Natural killer cell (primary cell): ENCODE measurements at regions not wholly inside any gene's neighbourhood (a gene's known extent, or its start where the extent isn't known, plus 50 kb on each side); places are given as distances from the start of the nearest gene placed in this dataset.

ENCODE experiments used
- ATAC-seq, 3 donors: fragments of 150-1000 bp in 2 of 3; fragments of 200-7000 bp in 1 of 3; cut with Tn5 transposase; 1 replicate in 1 of 3; 2 replicates in 2 of 3; pipeline ENCODE4 v1.10.0; 2021; ENCODE audit warnings: mild to moderate bottlenecking in 2 of 3, moderate library complexity in 2 of 3
- DNase-seq, 2 donors: peaks; one replicate each; pipeline versions ENCODE4 v3.0.0 to v3.0.0-alpha.2; 2013 to 2021; ENCODE audit warnings: mixed read lengths in 1 of 2
- H3K27ac ChIP-seq: one replicate; pipeline ENCODE4 v1.5.1; 2013; ENCODE audit warnings: mild to moderate bottlenecking, low read length
- H3K27me3 ChIP-seq: one replicate; pipeline ENCODE4 v1.6.1; 2013; ENCODE audit warnings: low read length; ENCODE audit not compliant: control insufficient read depth, insufficient read depth
- H3K36me3 ChIP-seq: one replicate; pipeline ENCODE4 v1.6.1; 2013; ENCODE audit warnings: low read length; ENCODE audit not compliant: control insufficient read depth, insufficient read depth
- H3K4me1 ChIP-seq: one replicate; pipeline ENCODE4 v1.6.1; 2013; ENCODE audit warnings: low read length; ENCODE audit not compliant: control insufficient read depth, insufficient read depth
- H3K4me3 ChIP-seq: one replicate; pipeline ENCODE4 v1.5.1; 2013; ENCODE audit warnings: low read length
- H3K9me3 ChIP-seq: one replicate; pipeline ENCODE4 v1.6.1; 2013; ENCODE audit warnings: low read length; ENCODE audit not compliant: control insufficient read depth, insufficient read depth
- H3K27ac Mint-ChIP-seq, 2 donors: one replicate each; pipeline ENCODE4 v1.8.0; 2022; ENCODE audit warnings: mild to moderate bottlenecking in 2 of 2, mixed read lengths in 2 of 2, moderate library complexity in 1 of 2
- H3K27me3 Mint-ChIP-seq, 2 donors: one replicate each; pipeline ENCODE4 v1.8.0; 2022; ENCODE audit warnings: low read depth in 2 of 2, mixed read lengths in 2 of 2
- H3K36me3 Mint-ChIP-seq: one replicate; pipeline ENCODE4 v1.8.0; 2022; ENCODE audit warnings: mixed read lengths
- H3K4me1 Mint-ChIP-seq, 2 donors: one replicate each; pipeline ENCODE4 v1.8.0; 2022; ENCODE audit warnings: mixed read lengths in 2 of 2
- H3K4me3 Mint-ChIP-seq: one replicate; pipeline ENCODE4 v1.8.0; 2022; ENCODE audit warnings: mild to moderate bottlenecking, moderate library complexity, mixed read lengths
- H3K9me3 Mint-ChIP-seq, 2 donors: one replicate each; pipeline ENCODE4 v1.8.0; 2022; ENCODE audit warnings: mixed read lengths in 2 of 2
- CTCF ChIP-seq: fragments of 200-600 bp; IDR thresholded peaks from one replicate; pipeline ENCODE4 v1.8.0; 2022; ENCODE audit warnings: antibody characterized with exemption
- WGBS: methylation state at CpG from one replicate; pipeline ENCODE4 v1.1.7; 2013; ENCODE audit warnings: missing lambda C conversion rate; ENCODE audit not compliant: insufficient coverage; 5-methylcytosine and 5-hydroxymethylcytosine counted together
- intact Hi-C: fragments of 100-400 bp; cut with micrococcal nuclease; formaldehyde crosslinking; loops from one replicate; pipeline ENCODE4 v1.14.2; 2022

GRCh38 chr2:120943403-120944034 is 207.9 kb downstream of the GLI2 start:
- Histone ChIP-seq H3K4me3 (no peak overlapping the region), H3K27ac (no peak overlapping the region), H3K36me3 (no peaks in the 10 kb centered on the region), H3K27me3 (no peaks in the 10 kb centered on the region), H3K4me1 (no peaks in the 10 kb centered on the region), H3K9me3 (no peaks in the 10 kb centered on the region)
- TF ChIP-seq CTCF, result no peak
- DNase-seq (no peak), ATAC-seq (no peak)
- intact Hi-C loops, result no loop called here
- H3K36me3 Mint-ChIP-seq, result no peaks in the 10 kb centered on the region
- H3K4me3 Mint-ChIP-seq, result no peak overlapping the region
- 49% methylated on average over 9 of the region's 9 CpGs for WGBS
- no peak overlapping the region for H3K27ac Mint-ChIP-seq
- no peaks in the 10 kb centered on the region for H3K9me3 Mint-ChIP-seq
- no peaks in the 10 kb centered on the region for H3K4me1 Mint-ChIP-seq
- H3K27me3 Mint-ChIP-seq, result no peaks in the 10 kb centered on the region

- Histone ChIP-seq H3K27ac (no peak overlapping the region), H3K27me3 (no peaks in the 10 kb centered on the region), H3K9me3 (no peaks in the 10 kb centered on the region), H3K4me3 (no peak overlapping the region), H3K36me3 (no peaks in the 10 kb centered on the region), H3K4me1 (no peaks in the 10 kb centered on the region)
- Mint-ChIP-seq H3K9me3 (no peaks in the 10 kb centered on the region), H3K27me3 (no peaks in the 10 kb centered on the region), H3K36me3 (no peaks in the 10 kb centered on the region), H3K4me1 (no peaks in the 10 kb centered on the region), H3K4me3 (no peak overlapping the region), H3K27ac (no peak overlapping the region)
- intact Hi-C loops, result no loop called here
- no peak for DNase-seq
- TF ChIP-seq CTCF, result no peak
- 79% methylated on average over 8 of the region's 8 CpGs for WGBS
- no peak for ATAC-seq
Observed at GRCh38 chr2:120944575-120944974, 208.9 kb downstream of the GLI2 start.

- H3K27me3 ChIP-seq, result no peaks in the 10 kb centered on the region
- H3K36me3 Mint-ChIP-seq, result no peaks in the 10 kb centered on the region
- H3K9me3 Mint-ChIP-seq, result no peaks in the 10 kb centered on the region
- TF ChIP-seq CTCF, result no peak
- H3K27ac ChIP-seq, result no peak overlapping the region
- no peak overlapping the region for H3K27ac Mint-ChIP-seq
- H3K4me1 Mint-ChIP-seq, result no peaks in the 10 kb centered on the region
- no peak overlapping the region for H3K4me3 Mint-ChIP-seq
- DNase-seq, result no peak
- WGBS, result 82% methylated on average over 10 of the region's 10 CpGs
- no peak overlapping the region for H3K4me3 ChIP-seq
- H3K4me1 ChIP-seq, result no peaks in the 10 kb centered on the region
- no peaks in the 10 kb centered on the region for H3K36me3 ChIP-seq
- H3K27me3 Mint-ChIP-seq, result no peaks in the 10 kb centered on the region
- ATAC-seq, result no peak
- intact Hi-C loops, result no loop called here
- H3K9me3 ChIP-seq, result no peaks in the 10 kb centered on the region
Observed at GRCh38 chr2:120945091-120945490, 209.4 kb downstream of the GLI2 start.

- Histone ChIP-seq H3K9me3 (no peaks in the 10 kb centered on the region), H3K4me1 (no peaks in the 10 kb centered on the region), H3K36me3 (no peaks in the 10 kb centered on the region), H3K4me3 (no peak overlapping the region), H3K27ac (no peak overlapping the region), H3K27me3 (no peaks in the 10 kb centered on the region)
- ATAC-seq (no peak), DNase-seq (no peak)
- Mint-ChIP-seq H3K9me3 (no peaks in the 10 kb centered on the region), H3K27ac (no peak overlapping the region), H3K27me3 (no peaks in the 10 kb centered on the region), H3K36me3 (no peaks in the 10 kb centered on the region), H3K4me3 (no peak overlapping the region), H3K4me1 (no peaks in the 10 kb centered on the region)
- TF ChIP-seq CTCF, result no peak
- WGBS, result 81% methylated on average over 4 of the region's 4 CpGs
- intact Hi-C loops, result no loop called here
Observed at GRCh38 chr2:120945832-120946499, 210.3 kb downstream of the GLI2 start.
